Body of pancreas (tissue), 4 donors: ENCODE measurements at regions not wholly inside any gene's neighbourhood (a gene's known extent, or its start where the extent isn't known, plus 50 kb on each side); places are given as distances from the start of the nearest gene placed in this dataset.

Experiments
- ATAC-seq: fragments of 150-250 bp; one replicate; pipeline ENCODE4 v1.9.1; 2016
- DNase-seq, 4 donors: peaks; one replicate each; pipeline ENCODE4 v3.0.0-alpha.2; 2019
- H3K27ac ChIP-seq, 4 donors: fragments of 200-600 bp; sonication (generic); 1 replicate in 3 of 4; 2 replicates in 1 of 4; pipeline versions ENCODE4 v1.5.1 to v1.6.1; 2016 to 2019; ENCODE audit warnings: mild to moderate bottlenecking in 1 of 4, mixed read lengths in 1 of 4, moderate library complexity in 1 of 4
- H3K27me3 ChIP-seq, 2 donors: fragments of 200-600 bp; sonication (generic); one replicate each; pipeline ENCODE4 v1.6.0; 2016; ENCODE audit warnings: mild to moderate bottlenecking in 1 of 2
- H3K36me3 ChIP-seq, 2 donors: fragments of 200-600 bp; sonication (generic); replicated peaks in 1 of 2; 2 replicates each; pipeline ENCODE4 v1.5.1; 2016; ENCODE audit warnings: low read depth in 2 of 2; ENCODE audit not compliant: insufficient read depth in 1 of 2
- H3K4me1 ChIP-seq: fragments of 200-600 bp; sonication (generic); one replicate; pipeline ENCODE4 v1.6.0; 2016
- H3K4me3 ChIP-seq, 2 donors: fragments of 200-600 bp; sonication (generic); 1 replicate in 1 of 2; 2 replicates in 1 of 2; pipeline ENCODE4 v1.5.1; 2016 to 2019
- H3K9me3 ChIP-seq, 3 donors: fragments of 200-600 bp; sonication (generic); 1 replicate in 2 of 3; 2 replicates in 1 of 3; pipeline ENCODE4 v1.5.1; 2016
- POLR2A ChIP-seq, 3 donors: fragments of 450-650 bp; IDR thresholded peaks; one replicate each; pipeline ENCODE4 v1.6.1; 2016; ENCODE audit warnings: antibody characterized with exemption in 3 of 3, mild to moderate bottlenecking in 2 of 3
- whole genome bisulfite sequencing, 2 donors: methylation state at CpG; one replicate each; pipeline ENCODE4 v1.1.5; 2017; 5-methylcytosine and 5-hydroxymethylcytosine counted together
- intact Hi-C: fragments of 100-400 bp; cut with DNase I; formaldehyde crosslinking; loops from one replicate; pipeline ENCODE4 v1.15.1; 2023
- TF ChIP-seq, protein P1 (sequence below), 7 experiments: fragments of 450-650 bp in 4 of 7; fragments of 200-600 bp in 3 of 7; sonication (generic) in 3 of 7; IDR thresholded peaks; one replicate each; pipeline ENCODE4 v1.5.1; 2016 to 2019; ENCODE audit warnings: antibody characterized with exemption in 7 of 7

- no peak overlapping the region for H3K27ac ChIP-seq
- DNase-seq (no peak), ATAC-seq (no peak)
- H3K4me1 ChIP-seq = no peaks in the 10 kb centered on the region
- H3K9me3 ChIP-seq = no peaks in the 10 kb centered on the region
- no peaks in the 10 kb centered on the region for H3K27me3 ChIP-seq
- no peak overlapping the region for H3K4me3 ChIP-seq
- no peaks in the 10 kb centered on the region for H3K36me3 ChIP-seq
- WGBS, 2 donors = 93 to 94% methylated on average over 4 of the region's 4 CpGs
- intact Hi-C loops = no loop called here
- TF ChIP-seq POLR2A (IDR thresholded peaks at IDR 0.05) = no peak
- TF ChIP-seq, protein P1, sequence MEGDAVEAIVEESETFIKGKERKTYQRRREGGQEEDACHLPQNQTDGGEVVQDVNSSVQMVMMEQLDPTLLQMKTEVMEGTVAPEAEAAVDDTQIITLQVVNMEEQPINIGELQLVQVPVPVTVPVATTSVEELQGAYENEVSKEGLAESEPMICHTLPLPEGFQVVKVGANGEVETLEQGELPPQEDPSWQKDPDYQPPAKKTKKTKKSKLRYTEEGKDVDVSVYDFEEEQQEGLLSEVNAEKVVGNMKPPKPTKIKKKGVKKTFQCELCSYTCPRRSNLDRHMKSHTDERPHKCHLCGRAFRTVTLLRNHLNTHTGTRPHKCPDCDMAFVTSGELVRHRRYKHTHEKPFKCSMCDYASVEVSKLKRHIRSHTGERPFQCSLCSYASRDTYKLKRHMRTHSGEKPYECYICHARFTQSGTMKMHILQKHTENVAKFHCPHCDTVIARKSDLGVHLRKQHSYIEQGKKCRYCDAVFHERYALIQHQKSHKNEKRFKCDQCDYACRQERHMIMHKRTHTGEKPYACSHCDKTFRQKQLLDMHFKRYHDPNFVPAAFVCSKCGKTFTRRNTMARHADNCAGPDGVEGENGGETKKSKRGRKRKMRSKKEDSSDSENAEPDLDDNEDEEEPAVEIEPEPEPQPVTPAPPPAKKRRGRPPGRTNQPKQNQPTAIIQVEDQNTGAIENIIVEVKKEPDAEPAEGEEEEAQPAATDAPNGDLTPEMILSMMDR (IDR thresholded peaks at IDR 0.05) = no peak
Measured at GRCh38 chr5:75002271-75002670, 50.1 kb downstream of the GCNT4 start.

DNA sequence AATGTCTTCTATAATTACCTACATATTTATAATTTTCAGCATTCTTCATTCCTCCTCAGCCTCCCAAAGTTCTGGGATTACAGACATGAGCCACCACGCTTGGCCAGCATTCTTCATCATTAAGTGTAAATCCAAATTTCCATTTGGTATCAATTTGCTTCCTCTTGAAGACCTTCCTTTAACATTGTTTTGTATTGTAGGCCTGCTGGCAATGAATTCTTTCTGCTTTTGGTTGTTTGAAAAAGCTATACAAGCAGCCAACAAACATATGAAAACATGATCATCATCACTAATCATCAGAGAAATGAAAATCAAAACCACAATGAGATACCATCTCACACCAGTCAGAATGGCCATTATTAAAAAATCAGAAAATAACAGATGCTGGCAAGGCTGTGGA lies 56.4 kb downstream of the GCNT4 start:
- TF ChIP-seq POLR2A (IDR thresholded peaks at IDR 0.05) = no peak
- TF ChIP-seq, protein P1 (IDR thresholded peaks at IDR 0.05) = no peak
- Histone ChIP-seq H3K9me3 (no peaks in the 10 kb centered on the region), H3K27ac (no peak overlapping the region), H3K36me3 (no peaks in the 10 kb centered on the region), H3K27me3 (no peaks in the 10 kb centered on the region), H3K4me3 (no peak overlapping the region), H3K4me1 (peaks cover 20% of the 10 kb centered on the region)
- WGBS, 2 donors = 95 to 97% methylated on average over 1 of the region's 1 CpG
- ATAC-seq = no peak
- intact Hi-C loops = no loop called here
- DNase-seq = no peak

DNA sequence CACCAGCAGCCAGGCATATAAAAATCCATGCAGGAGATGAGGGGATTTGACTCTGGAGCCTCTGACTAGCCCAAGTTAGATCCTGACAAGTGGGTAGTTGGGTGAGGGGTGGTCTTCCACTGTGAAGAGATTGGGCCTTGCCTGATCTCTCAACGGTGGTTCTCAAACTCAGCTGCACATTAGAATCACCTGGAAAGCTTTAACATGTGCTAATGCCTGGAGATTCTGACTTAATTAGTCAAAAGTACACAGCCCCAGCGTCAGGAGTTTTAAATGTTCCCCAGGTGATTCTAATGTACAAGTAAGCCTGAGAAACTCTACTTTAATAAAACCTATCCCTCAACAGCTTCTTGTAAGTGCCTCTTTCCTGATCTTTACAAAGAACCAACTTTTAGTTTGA lies 57.5 kb downstream of the GCNT4 start:
- ATAC-seq (no peak), DNase-seq (no peak)
- H3K4me3 ChIP-seq = no peak overlapping the region
- intact Hi-C loops = no loop called here
- peaks cover 20% of the 10 kb centered on the region for H3K4me1 ChIP-seq
- H3K9me3 ChIP-seq = no peaks in the 10 kb centered on the region
- no peaks in the 10 kb centered on the region for H3K27me3 ChIP-seq
- TF ChIP-seq POLR2A (IDR thresholded peaks at IDR 0.05) = no peak
- 64 to 67% methylated on average over 2 of the region's 2 CpGs for WGBS, 2 donors
- H3K36me3 ChIP-seq = no peaks in the 10 kb centered on the region
- H3K27ac ChIP-seq = no peak overlapping the region

DNA sequence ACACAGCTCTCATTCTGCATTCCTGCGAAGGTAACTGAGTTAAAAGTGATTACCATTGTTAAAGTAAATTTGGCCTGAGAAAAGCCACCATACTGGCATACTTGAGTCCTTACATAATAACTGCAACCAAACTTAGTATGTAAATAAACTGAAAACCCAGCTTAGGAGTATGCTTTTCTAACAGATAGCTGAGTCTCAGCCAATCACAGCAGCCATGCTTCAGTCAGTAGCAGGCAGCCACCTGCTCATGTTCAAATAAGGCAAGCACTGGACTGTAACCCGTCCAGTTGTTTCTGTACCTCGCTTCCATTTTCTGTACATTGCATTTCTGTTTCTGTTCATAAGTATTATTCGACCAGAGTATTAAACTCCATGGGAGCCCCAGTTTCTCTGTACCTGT lies 58.6 kb downstream of the GCNT4 start:
- no peaks in the 10 kb centered on the region for H3K9me3 ChIP-seq
- ATAC-seq (peak; percentile 86), DNase-seq (peak; percentile 29 to 72 (median 53))
- TF ChIP-seq, protein P1 (IDR thresholded peaks at IDR 0.05) = no peak
- no peak for TF ChIP-seq POLR2A (IDR thresholded peaks at IDR 0.05)
- H3K27me3 ChIP-seq = no peaks in the 10 kb centered on the region
- H3K27ac ChIP-seq = peak overlapping the region in 1 of 4 donors; percentile 5
- peaks cover 20% of the 10 kb centered on the region for H3K4me1 ChIP-seq
- H3K36me3 ChIP-seq = no peaks in the 10 kb centered on the region
- intact Hi-C loops = no loop called here
- 59 to 61% methylated on average over 4 of the region's 4 CpGs for WGBS, 2 donors
- H3K4me3 ChIP-seq = no peak overlapping the region

DNA sequence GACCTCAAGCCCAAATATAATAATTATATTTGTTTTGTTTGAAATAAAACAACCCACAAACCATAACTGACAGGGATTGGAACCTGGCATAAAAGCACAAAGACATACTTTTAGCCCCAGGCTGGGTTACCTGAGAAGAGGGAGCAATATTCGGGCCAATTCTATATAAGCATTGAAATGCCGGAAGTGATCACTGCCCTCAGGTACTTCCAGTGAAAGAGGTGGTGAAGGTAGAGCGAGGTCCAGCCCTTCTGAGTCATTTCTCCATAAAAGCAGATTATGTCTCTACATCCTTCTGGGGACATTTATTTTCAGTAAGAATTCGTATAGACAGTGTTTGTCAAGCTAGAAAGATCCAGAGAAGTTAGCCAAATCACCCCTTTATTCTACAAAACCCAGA lies 59.6 kb downstream of the GCNT4 start:
- no peaks in the 10 kb centered on the region for H3K36me3 ChIP-seq
- intact Hi-C loops = no loop called here
- no peaks in the 10 kb centered on the region for H3K27me3 ChIP-seq
- no peak overlapping the region for H3K27ac ChIP-seq
- no peak for TF ChIP-seq POLR2A (IDR thresholded peaks at IDR 0.05)
- TF ChIP-seq, protein P1 (IDR thresholded peaks at IDR 0.05) = no peak
- no peak overlapping the region for H3K4me3 ChIP-seq
- no peaks in the 10 kb centered on the region for H3K9me3 ChIP-seq
- WGBS, 2 donors = 89% methylated on average over 4 of the region's 4 CpGs
- DNase-seq (no peak), ATAC-seq (no peak)
- peaks cover 20% of the 10 kb centered on the region for H3K4me1 ChIP-seq
